ENCODE measurements at regions not wholly inside any gene's neighbourhood (a gene's known extent, or its start where the extent isn't known, plus 50 kb on each side); places are given as distances from the start of the nearest gene placed in this dataset.

DNA sequence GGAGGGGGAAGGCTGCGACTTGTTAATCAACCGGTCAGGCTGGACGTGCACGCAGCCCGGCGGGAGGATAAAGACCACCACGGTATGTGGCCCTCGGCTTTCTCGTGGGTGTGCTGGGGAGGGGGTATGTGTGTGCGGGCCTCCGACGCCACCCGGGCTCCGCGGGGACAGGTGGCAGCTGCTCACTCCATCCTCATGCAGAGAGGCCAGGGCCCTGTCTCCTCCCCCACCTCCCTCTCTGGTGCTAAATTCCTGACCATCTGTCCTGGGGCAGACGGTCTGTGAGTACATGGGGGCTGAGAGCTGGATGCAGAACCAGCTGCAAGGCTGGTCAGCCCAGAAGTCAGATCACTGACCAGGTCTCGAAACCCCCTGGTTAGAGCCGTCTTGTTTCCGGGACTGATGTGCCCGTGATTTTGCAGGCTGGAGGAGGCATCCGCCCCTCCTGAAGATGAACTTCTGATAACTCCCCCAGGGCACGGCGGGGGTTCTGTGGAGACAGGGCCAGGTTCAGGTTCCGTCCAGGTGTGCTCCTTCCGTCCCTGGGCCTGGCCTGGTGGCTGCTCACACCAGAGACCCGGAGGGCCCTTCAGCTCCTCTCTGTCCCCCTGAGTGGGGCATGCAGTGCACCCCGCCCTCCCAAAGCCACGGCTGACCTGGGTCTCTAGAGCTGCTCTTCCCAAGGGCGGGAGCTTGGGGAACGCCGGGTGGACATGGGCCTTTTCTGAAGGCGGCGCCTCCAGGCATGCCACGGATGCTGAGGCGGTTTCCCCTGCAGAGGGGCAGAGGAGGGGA is 1119.7 kb downstream of the BRD1 start:
- no peak for TF ChIP-seq EZH2 (IDR thresholded peaks at IDR 0.05; ENCODE audit: insufficient read depth, poor library complexity, severe bottlenecking)
- no peak for TF ChIP-seq EZH2phosphoT487 (IDR thresholded peaks at IDR 0.05; ENCODE audit: insufficient read depth, low read depth)
